DMS 273 (cell line): ENCODE measurements at regions not wholly inside any gene's neighbourhood (a gene's known extent, or its start where the extent isn't known, plus 50 kb on each side); places are given as distances from the start of the nearest gene placed in this dataset.

ENCODE experiments used
- DNase-seq: peaks from one replicate; lab custom pipeline; 2025; ENCODE audit not compliant: unreplicated experiment; lab: John Stamatoyannopoulos, UW

GRCh38 chrX:10893366-10893765, 217.8 kb upstream of the HCCS start:
- DNase-seq: no peak

DNA sequence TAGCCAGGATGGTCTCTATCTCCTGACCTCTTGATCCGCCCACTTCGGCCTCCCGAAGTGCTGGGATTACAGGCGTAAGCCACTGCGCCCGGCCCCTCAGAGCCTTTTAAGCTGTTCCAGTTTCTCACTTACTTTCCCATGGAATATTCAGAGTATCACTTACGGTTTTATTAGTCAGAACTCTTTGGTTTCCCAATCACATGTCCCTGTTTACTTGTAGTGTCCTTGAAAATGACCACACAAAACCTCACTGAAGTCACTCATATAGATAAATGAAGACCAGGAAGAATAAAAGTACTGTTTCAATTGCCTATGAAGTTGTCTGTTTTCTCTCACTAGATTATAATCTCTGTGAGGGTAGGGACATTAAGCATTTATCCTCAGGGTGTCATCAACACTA, 217.2 kb upstream of the HCCS start:
- DNase-seq: no peak

GRCh38 chrX:10897768-10898167, 213.4 kb upstream of the HCCS start:
- no peak for DNase-seq

DNA sequence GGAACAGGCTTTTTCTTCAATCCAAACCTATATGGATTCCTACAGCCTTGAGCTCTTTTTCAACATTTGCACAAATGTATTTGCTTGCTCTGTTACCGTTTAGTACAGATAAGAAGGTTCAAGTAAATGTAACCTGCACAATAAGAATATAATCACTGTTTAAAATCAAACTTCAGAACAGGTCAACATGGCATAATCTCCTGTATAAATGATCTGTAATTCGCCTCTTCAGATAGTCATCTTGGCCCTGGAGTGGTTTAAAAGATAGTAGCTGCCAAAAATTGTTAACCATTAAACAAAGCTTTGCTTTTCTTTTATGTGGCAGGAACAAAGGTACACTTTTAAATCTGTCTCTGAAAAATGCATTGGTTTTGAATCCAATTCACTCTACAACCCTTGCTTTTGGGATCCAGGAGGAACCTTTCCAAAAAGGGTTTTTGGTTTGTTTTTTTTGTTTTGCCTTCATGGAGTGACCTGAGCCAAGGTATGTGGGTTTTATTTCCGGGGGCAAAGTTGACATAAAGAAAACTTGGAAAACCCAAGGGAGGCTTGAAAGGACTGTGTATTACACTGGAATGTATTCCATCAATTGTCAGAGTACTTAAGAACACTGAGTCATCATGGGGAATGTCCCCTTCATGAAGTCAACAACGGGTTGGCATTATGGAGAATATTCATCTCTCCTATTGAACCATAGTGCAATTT, 210.4 kb upstream of the HCCS start:
- DNase-seq: no peak

GRCh38 chrX:10901290-10901633, 209.9 kb upstream of the HCCS start:
- no peak for DNase-seq

- no peak for DNase-seq
Measured at GRCh38 chrX:10902001-10902400, 209.1 kb upstream of the HCCS start.

GRCh38 chrX:10903523-10903922, 207.6 kb upstream of the HCCS start:
- no peak for DNase-seq

DNA sequence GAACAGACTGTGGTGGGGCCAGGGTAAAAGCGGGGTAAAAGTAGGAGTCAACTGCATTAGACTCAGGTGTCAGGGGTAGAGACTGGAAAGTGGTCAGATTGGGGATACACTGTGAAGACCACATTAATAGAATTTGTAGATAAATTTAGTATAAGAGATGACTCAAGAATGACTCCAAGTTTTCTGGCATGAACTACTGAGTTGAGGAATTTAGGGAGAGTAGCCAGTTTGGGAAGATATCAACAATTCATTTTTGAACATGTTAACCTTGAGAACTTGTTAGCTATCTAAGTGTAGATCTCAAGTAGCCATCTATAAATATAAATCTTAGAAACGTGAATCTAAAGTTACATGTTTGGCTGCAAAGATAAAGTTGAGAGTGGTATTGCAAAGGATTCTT, 206.9 kb upstream of the HCCS start:
- DNase-seq: no peak

DNA sequence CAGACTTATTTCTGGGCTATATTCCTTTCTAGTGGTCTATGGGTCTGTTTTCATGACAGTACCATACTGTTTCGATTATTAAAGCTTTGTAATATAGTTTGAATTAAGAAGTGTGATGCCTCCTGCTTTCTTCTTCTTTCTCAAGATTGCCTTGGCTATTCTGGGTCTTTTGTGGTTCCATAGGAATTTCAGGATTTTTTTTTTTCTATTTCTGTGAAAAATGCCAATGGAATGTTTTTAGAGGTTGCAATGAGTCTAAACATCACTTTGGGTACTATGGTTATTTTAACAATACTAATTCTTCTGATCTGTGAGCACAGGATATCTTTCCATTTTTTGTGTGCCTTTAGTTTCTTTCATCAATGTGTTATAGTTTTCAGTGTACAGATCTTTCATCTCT, 204.3 kb upstream of the HCCS start:
- no peak for DNase-seq

DNA sequence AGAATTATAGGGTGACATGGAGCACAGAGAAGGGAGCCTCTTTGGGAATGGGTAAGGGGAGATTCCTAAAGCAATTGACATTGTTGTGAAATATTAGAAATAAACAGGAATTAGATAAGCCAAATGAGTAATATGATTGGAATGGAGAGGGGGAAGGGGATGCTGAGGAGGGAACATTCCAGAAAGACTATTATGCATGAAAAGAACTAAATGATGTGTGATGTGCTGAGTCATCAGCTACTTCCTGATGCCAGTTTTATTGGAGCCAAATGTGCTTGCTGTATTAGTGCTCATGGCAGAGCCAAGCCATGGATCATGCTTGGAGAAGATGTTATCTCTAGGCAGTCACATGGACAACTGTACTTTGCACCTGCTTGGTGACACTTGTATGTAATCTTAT, 189.0 kb upstream of the HCCS start:
- DNase-seq: no peak

GRCh38 chrX:10922835-10923234, 188.3 kb upstream of the HCCS start:
- no peak for DNase-seq

GRCh38 chrX:10923466-10923865, 187.7 kb upstream of the HCCS start:
- no peak for DNase-seq

DNA sequence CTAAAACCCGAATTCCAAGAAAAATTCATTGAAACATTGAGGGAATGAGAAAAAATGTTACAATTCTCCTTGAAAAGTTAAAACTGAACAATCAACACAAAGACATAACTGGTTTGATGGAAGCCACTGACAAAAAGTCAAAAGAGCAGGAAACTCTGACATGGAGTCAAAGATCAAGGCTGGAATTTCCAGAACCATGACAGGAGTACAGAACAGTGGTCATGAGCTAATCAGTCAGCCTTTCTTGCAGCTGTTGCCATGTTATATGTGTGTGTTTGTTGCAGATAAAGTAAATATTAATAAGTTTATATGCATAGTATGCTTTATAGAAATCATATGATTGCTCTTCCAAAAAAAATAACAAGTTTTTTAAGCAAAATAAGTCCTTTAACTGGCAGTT, 184.7 kb upstream of the HCCS start:
- DNase-seq: no peak

DNA sequence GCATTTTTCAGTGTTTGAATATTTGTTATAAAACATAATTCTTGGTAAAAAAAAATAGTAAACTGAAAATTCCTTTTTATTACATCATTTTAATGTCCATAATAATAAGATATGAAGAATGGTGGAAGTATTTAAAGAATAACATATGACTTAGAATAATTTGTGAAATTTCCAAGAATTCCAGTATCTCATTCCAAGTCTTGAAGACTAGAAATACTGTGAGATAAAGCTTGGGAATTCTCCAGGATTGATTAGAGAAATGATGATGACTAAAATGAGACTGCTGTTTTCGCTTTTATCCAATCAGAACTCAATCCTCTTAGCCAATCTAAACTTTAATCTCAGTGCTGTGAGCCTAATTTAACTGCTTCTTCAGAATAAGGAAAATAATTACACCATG, 184.2 kb upstream of the HCCS start:
- DNase-seq: no peak

- DNase-seq: no peak
Measured at GRCh38 chrX:10929747-10930146, 181.4 kb upstream of the HCCS start.

DNA sequence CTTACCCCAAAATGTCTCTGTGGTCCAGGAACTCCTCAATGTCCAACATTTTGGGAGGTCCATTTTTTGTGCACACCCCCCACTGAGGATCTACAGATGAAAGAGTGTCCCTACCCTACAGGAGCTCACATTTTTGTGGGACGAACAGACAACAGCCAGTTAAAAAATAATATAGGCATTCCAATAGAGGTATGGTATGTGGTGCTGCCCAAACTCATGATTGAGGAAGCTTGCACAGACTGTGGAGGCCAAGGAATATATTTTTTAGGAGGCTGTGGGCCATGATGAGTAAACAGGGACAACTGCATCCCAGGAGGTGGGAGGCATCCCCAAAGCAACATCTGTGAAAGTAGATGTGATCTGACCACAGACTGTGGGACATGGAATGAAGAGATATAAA, 181.0 kb upstream of the HCCS start:
- no peak for DNase-seq

DNA sequence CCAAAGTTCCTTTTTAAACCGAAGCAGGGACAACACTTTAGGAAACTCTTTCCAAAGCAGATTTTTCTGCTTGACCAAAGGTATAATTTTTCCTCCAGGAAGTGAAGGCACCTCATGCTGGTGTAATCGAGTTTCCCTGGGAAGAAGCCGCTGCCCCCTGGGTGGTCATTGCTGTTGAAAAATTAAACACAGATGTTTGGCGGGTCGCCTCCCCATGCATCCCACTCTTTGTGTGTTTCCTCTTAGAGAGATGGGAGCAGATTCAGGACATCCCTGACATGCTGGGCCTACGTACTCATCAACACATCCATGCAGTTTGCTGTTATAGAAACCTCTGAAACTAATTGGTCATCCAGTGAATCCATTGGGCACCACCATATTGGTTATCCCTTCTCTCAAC, 179.2 kb upstream of the HCCS start:
- no peak for DNase-seq

DNA sequence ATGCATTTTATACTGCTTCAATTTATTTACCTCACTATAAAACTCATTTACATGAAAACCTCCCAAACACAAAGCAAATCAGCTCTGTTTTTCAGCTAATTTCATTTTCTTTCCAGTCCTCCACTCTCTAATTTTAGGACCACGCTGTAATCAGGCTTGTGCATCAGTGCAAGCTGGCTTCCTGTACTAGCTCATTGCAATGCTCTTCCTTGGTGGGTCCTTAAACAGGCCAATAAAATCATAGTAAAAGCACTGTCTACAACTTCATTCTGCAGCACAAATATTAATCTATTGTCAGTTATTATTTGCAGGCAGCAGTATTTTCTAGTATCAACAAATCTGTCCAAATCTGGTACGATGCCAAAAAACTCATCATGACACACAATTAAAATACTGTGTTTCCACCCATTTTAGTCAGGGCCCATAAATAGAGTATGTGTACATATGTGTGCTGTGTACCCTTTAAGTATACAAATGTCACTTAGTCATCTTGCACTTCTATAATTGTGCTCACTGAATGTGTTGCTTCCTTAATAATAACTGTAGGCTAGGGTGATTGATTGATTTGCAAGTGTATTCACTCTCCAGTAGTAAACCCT, 178.2 kb upstream of the HCCS start:
- no peak for DNase-seq

DNA sequence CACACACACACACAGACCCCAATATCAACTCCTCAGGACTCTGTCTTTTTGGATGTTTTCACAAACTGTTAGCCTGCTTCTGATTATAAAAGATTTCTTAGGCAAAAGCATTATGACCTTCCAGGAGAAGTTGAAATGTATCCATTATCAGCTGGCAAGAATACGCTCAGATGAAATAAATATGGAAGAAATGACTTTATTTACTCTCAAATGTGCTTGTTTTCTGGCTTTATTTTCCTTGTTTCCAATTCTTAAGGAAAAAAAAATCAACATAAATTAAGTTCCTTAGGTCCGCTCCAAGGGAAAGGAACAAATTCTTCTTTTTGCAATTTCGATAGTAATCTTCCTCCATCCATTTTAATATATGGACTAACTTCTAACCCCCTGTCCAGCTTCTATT, 175.6 kb upstream of the HCCS start:
- DNase-seq: no peak

DNA sequence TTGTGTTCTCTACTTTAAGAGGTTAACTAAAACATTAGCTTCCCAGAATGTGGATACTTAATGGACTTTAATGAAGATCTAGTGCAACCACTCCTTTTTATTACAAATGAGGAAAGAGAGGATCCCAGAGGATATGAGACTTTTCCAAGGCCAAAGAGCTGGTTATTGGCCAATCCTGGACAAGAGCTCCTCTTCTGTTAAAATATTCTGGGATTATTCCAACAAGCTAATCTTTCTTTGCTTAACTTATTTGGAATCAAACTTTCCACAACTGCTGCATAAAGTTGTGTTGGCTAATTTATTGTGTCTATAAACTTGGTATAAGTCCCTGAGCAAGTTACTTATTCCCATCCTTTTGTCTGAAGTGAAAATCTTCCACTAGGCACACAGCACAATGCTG, 174.2 kb upstream of the HCCS start:
- no peak for DNase-seq

DNA sequence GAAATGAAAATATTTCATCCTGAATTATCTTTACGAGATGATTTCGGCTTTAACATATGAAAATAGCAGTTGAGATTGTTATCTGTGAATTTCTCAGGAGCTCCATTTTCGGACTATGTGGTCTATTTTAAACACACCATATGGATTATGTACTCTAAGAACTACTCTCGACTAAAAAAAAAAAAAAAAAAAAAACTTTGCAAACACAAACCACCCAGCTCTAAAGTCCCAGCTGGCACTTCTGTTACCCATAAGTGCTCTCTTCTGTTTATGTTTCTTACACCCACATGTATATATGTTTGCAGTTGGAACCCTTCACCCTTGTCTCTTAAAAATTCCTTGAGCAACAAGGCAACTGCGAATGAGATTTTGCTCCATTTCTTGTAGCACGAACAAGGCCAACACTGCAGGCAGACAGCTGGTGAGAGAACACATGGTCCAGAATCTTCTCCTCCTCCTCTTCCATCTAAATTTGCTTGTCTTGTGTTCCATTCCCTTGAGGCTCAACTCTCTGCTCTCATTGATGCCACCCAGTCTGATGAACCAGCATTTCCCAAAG, 172.7 kb upstream of the HCCS start:
- DNase-seq: peak; percentile 17

GRCh38 chrX:10939424-10939823, 171.7 kb upstream of the HCCS start:
- DNase-seq: no peak
